Kidney (tissue), 13 donors: ENCODE measurements at regions not wholly inside any gene's neighbourhood (a gene's known extent, or its start where the extent isn't known, plus 50 kb on each side); places are given as distances from the start of the nearest gene placed in this dataset.
A peak's percentile ranks its signal among the peaks of the same experiment; 100 is the strongest.

Source experiments
- DNase-seq, 5 donors: peaks; one replicate each; pipeline ENCODE4 v3.0.0-alpha.2; 2013 to 2020
- FAIRE-seq: peaks from 2 replicates; lab custom pipeline; 2012; peaks lifted over from hg19 to GRCh38; lab: Jason Lieb, UNC
- H3K27ac ChIP-seq, 2 donors: one replicate each; pipeline ENCODE4 v1.7.0; 2013; ENCODE audit warnings: low read depth in 2 of 2, low read length in 2 of 2, inconsistent platforms in 1 of 2
- H3K27me3 ChIP-seq: one replicate; pipeline ENCODE4 v1.7.1; 2013; ENCODE audit warnings: low read length, inconsistent platforms; ENCODE audit not compliant: control insufficient read depth, insufficient read depth
- H3K36me3 ChIP-seq, 3 donors: one replicate each; pipeline versions ENCODE4 v1.7.0 to v1.7.1; 2013; ENCODE audit warnings: low read length in 3 of 3, control low read depth in 1 of 3, inconsistent platforms in 1 of 3; ENCODE audit not compliant: insufficient read depth in 3 of 3, control insufficient read depth in 2 of 3
- H3K4me1 ChIP-seq, 3 donors: one replicate each; pipeline versions ENCODE4 v1.7.0 to v1.7.1; 2013; ENCODE audit warnings: low read length in 3 of 3, inconsistent platforms in 1 of 3, low read depth in 1 of 3; ENCODE audit not compliant: control insufficient read depth in 2 of 3, insufficient read depth in 2 of 3
- H3K4me3 ChIP-seq, 3 donors: one replicate each; pipeline versions ENCODE4 v1.7.0 to v1.8.1; 2013; ENCODE audit warnings: low read length in 3 of 3, control low read depth in 1 of 3, inconsistent platforms in 1 of 3
- H3K9ac ChIP-seq, 3 donors: one replicate each; pipeline versions ENCODE4 v1.7.0 to v1.7.1; 2013; ENCODE audit warnings: low read length in 3 of 3, control low read depth in 1 of 3, inconsistent platforms in 1 of 3
- H3K9me3 ChIP-seq, 3 donors: one replicate each; pipeline versions ENCODE4 v1.7.0 to v1.7.1; 2013; ENCODE audit warnings: low read length in 3 of 3, control low read depth in 1 of 3, inconsistent platforms in 1 of 3; ENCODE audit not compliant: control insufficient read depth in 2 of 3, insufficient read depth in 1 of 3
- CTCF ChIP-seq: IDR thresholded peaks from 3 replicates; pipeline ENCODE4 v1.5.1; 2012; ENCODE audit warnings: mild to moderate bottlenecking, moderate library complexity, borderline replicate concordance; ENCODE audit not compliant: insufficient read depth; ENCODE audit errors: extremely low read depth
- intact Hi-C: fragments of 100-400 bp; cut with DNase I; formaldehyde crosslinking; loops from one replicate; pipeline ENCODE4 v1.11.1; 2022
- donor health status: control.
- donor health status: control.
- donor health status: control.
- donor health status: control.
- donor health status: control.
- donor health status: DM: yes; HTN: yes; CAD: no.
- donor health status: Normal renal cell carcinoma (clear cell type).

DNA sequence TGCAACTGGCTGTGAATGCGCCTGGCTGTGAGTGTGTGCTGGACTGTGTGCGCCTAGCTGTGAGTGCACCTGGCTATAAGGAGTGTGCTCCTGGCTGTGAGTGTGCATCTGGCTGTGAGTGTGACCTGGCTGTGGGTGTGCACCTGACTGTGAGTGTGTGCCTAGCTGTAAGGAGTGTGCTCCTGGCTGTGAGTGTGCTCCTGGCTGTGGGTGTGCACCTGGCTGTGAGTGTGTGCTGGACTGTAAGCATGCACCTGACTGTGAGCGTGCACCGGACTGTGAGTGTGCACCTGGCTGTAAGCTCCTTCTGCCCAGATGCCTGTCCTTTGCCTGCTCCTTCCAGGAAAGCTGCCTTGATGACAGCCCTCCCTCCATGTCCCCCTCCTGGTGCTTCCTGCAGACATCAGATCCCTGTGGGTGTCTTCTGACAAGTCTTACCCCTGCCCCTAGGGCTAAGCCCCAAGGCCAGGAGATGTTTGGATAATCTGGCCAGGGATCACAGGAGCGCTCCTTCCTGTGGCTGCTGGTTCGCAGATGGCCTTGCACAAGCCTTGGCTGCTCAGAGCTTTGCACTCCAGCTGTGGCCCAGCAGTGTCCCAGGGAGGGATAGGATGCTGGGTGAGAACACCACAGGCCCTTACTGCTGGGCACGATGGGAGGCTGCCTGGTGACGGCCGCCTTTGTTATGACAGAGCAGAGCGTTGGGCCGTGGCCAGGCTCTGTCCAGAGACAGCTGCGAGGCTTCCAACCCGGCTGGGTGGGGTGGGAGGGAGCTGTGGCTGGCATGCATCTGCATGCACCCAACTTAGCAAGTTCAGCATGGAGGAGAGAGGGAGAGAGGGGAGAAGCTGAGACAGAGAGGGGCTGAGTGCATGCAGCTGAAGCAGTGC is 89.9 kb downstream of the GLI2 start:
- Histone ChIP-seq H3K4me1 (peaks cover 0 to 9% (median 2%) of the 10 kb centered on the region in 3 donors), H3K27ac (no peak overlapping the region), H3K9ac (no peak overlapping the region), H3K4me3 (no peak overlapping the region), H3K36me3 (peaks cover 0 to 2% (median 0%) of the 10 kb centered on the region in 3 donors), H3K27me3 (peaks cover 2% of the 10 kb centered on the region), H3K9me3 (no peaks in the 10 kb centered on the region)
- intact Hi-C loops: no loop called here
- DNase-seq (peak; percentile 67 to 84 (median 73)), FAIRE-seq (no peak)
- no peak for TF ChIP-seq CTCF

DNA sequence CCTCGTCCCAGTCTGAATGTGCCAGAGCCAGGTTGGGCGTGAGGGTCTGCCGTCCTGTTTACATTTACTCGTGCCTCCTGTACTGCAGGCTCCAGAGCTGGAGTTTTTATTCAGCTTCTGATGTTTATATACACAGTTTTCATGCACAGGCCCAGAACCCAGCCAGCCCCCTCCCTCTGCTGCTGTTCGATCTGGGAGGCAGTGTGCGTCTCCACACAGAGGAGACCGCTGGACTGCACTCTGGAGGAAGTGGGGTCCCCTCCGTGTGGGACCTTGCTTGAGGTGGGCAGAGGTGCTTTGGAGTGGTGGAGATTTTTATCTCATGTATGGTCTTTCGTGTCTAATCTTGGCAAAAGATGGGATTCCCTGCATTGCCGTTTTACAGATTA is 90.6 kb downstream of the GLI2 start:
- Histone ChIP-seq H3K4me1 (peaks cover 0 to 9% (median 2%) of the 10 kb centered on the region in 3 donors), H3K27ac (no peak overlapping the region)
- FAIRE-seq: no peak

GRCh38 chr2:120826716-120827410 is 91.2 kb downstream of the GLI2 start:
- Histone ChIP-seq H3K27ac (no peak overlapping the region), H3K4me3 (no peak overlapping the region), H3K4me1 (peaks cover 0 to 9% (median 2%) of the 10 kb centered on the region in 3 donors), H3K9me3 (no peaks in the 10 kb centered on the region), H3K27me3 (peaks cover 2% of the 10 kb centered on the region), H3K9ac (no peak overlapping the region), H3K36me3 (peaks cover 0 to 2% (median 0%) of the 10 kb centered on the region in 3 donors)
- no peak for FAIRE-seq
- intact Hi-C loops: no loop called here
- no peak for DNase-seq
- no peak for TF ChIP-seq CTCF

More for the DNA sequence above, 90.6 kb downstream of the GLI2 start:
- intact Hi-C loops: no loop called here
- peak in 1 of 5 donors; percentile 31 for DNase-seq
- TF ChIP-seq CTCF: no peak
- H3K9me3 ChIP-seq: no peaks in the 10 kb centered on the region
- H3K4me3 ChIP-seq: no peak overlapping the region
- peaks cover 2% of the 10 kb centered on the region for H3K27me3 ChIP-seq
- H3K36me3 ChIP-seq: peaks cover 0 to 2% (median 0%) of the 10 kb centered on the region in 3 donors
- no peak overlapping the region for H3K9ac ChIP-seq
